AG09309 (cell line): ENCODE measurements at regions not wholly inside any gene's neighbourhood (a gene's known extent, or its start where the extent isn't known, plus 50 kb on each side); places are given as distances from the start of the nearest gene placed in this dataset.

Experiments used
- DNase-seq: peaks from one replicate; pipeline ENCODE4 v3.0.0-alpha.2; 2010; ENCODE audit warnings: low read depth
- H3K4me3 ChIP-seq: 2 replicates; pipeline ENCODE4 v1.5.1; 2011; ENCODE audit warnings: mild to moderate bottlenecking, low read depth, low read length, moderate library complexity; ENCODE audit not compliant: control insufficient read depth
- TF ChIP-seq, protein P1 (sequence below): IDR thresholded peaks from 2 replicates; pipeline ENCODE4 v1.5.1; 2011; ENCODE audit warnings: mild to moderate bottlenecking, low read depth, low read length, inconsistent platforms; ENCODE audit not compliant: insufficient read depth, control insufficient read depth; ENCODE audit errors: missing control alignments

DNA sequence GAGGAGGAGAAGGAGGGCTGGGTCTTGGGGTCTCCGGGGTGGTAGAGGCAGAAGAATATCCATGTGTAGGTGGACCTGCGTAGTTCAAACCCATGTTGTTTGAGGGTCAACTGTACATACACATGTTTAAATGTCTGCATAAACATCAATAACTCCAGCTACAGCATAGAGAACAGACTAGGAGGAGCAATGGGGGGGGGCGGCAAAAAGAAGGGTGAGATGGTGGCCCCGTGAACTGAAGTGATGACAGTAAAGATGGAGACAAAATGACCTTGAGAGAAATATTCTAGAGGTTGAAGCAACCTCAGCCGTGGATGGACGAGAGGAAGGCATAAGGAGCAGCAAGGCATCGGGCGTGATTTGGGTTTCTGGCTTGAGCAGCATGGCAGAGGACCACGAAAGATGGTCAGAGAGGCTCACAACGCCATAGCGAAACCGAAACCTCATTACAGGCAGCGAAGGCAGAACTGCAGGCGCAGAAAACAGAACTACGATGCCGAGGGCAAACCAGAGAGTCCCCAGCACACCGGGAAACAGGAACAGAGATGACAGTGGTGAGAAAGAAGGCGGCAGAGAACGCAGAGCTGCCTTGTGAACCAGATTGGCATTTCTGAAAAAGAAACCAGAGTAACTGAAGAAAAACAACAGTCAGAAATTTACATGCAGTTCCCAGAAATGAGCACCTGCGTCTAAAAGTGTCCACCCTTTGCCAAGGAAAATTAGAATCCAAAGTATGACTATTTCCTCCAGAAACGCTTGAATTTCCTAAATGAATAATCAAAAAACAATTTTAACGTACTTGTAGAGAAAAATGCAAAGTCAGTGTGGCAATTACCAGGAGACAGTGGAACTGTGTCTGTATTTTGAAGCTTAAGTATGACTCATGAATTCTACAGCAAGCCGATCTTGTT, 50.3 kb upstream of the ENPP6 start:
- H3K4me3 ChIP-seq: peak overlapping the region; percentile 19
- TF ChIP-seq, protein P1, sequence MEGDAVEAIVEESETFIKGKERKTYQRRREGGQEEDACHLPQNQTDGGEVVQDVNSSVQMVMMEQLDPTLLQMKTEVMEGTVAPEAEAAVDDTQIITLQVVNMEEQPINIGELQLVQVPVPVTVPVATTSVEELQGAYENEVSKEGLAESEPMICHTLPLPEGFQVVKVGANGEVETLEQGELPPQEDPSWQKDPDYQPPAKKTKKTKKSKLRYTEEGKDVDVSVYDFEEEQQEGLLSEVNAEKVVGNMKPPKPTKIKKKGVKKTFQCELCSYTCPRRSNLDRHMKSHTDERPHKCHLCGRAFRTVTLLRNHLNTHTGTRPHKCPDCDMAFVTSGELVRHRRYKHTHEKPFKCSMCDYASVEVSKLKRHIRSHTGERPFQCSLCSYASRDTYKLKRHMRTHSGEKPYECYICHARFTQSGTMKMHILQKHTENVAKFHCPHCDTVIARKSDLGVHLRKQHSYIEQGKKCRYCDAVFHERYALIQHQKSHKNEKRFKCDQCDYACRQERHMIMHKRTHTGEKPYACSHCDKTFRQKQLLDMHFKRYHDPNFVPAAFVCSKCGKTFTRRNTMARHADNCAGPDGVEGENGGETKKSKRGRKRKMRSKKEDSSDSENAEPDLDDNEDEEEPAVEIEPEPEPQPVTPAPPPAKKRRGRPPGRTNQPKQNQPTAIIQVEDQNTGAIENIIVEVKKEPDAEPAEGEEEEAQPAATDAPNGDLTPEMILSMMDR: no peak
- DNase-seq: peak; percentile 81
